H1 (cell line): ENCODE measurements at regions not wholly inside any gene's neighbourhood (a gene's known extent, or its start where the extent isn't known, plus 50 kb on each side); places are given as distances from the start of the nearest gene placed in this dataset.

Experiments
- BACH1 ChIP-seq: IDR thresholded peaks from 2 replicates; pipeline ENCODE4 v1.6.1; 2012; ENCODE audit warnings: low read length, improper control_type of control experiment
- BCL11A ChIP-seq, 2 experiments: IDR thresholded peaks; one replicate each; pipeline ENCODE4 v1.6.1; 2011; ENCODE audit warnings: low read depth in 2 of 2, low read length in 2 of 2, mild to moderate bottlenecking in 2 of 2
- POU5F1 ChIP-seq: IDR thresholded peaks from 2 replicates; pipeline ENCODE4 v1.6.1; 2011; ENCODE audit warnings: low read depth, mild to moderate bottlenecking, low read length, moderate library complexity
- SIRT6 ChIP-seq: IDR thresholded peaks from one replicate; pipeline ENCODE4 v1.7.1; 2012; ENCODE audit warnings: low read length, inconsistent platforms
- SP1 ChIP-seq: IDR thresholded peaks from 2 replicates; pipeline ENCODE4 v1.6.1; 2011; ENCODE audit warnings: low read depth, low read length
- SUZ12 ChIP-seq: fragments of 200-600 bp; sonication (generic); IDR thresholded peaks from 2 replicates; pipeline ENCODE4 v1.6.1; 2012; ENCODE audit warnings: mild to moderate bottlenecking, inconsistent platforms, low read length, moderate library complexity, mixed read lengths
- TAF7 ChIP-seq: optimal IDR thresholded peaks from 2 replicates; pipeline ENCODE3; 2011; ENCODE audit warnings: low read depth, mild to moderate bottlenecking, inconsistent platforms, low read length, moderate library complexity, borderline replicate concordance
- YY1 ChIP-seq: IDR thresholded peaks from 2 replicates; pipeline ENCODE4 v1.6.1; 2011; ENCODE audit warnings: low read depth, mild to moderate bottlenecking, low read length

DNA sequence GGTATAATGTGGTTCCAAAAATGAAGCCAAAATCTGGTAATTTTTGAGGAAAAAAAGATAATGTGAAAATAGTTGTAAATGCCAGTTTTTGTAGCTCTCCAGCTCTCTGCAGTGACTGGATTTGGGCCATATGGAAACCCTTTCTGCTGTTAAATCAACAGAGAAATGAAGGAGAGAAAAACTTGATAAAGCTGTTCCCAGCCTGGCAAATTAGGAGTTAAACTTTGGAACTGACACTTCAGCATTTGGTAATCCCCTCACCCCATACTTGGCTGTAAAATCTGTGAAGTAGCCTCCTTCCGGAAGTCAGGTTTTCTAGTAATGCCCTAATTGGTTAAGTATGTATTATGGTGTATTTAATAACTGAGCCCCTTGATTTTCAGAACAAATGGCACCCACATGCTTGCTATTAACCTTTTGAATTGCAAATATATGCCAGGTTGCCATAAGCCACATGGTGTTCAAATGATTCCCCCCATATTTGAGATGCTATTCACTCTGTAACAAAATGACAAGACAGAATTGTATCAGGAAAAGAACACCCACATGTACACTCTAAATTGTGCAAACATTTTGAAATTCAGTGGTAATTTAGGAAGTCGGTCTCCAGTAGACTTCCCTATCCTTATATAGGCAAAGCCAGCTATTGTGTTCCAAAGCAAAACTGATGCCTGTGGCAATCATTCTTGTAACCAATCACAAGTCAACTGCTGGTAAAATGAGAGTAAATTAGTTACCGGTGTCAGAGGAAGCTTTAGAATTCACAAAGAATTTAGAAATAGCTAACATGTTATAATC is 96.3 kb upstream of the ADAMTS3 start (continued):
- TF ChIP-seq SUZ12 (no peak), BCL11A (IDR thresholded peaks at IDR 0.05; ENCODE audit: low read depth in 2 of 2, low read length in 2 of 2) (no peak), YY1 (no peak), SIRT6 (no peak), SP1 (no peak), TAF7 (no peak), BACH1 (no peak), POU5F1 (no peak)
